Hepatic stellate cell (primary cell): ENCODE measurements at regions not wholly inside any gene's neighbourhood (a gene's known extent, or its start where the extent isn't known, plus 50 kb on each side); places are given as distances from the start of the nearest gene placed in this dataset.
"Not testable (repeated sequence)": the region's sequence is repeated elsewhere in the genome, so short reads cannot be mapped to it uniquely, and the experiment has no call there.

Source experiments
- DNase-seq: peaks from one replicate; pipeline ENCODE4 v3.0.0; 2011; ENCODE audit warnings: low spot score

DNA sequence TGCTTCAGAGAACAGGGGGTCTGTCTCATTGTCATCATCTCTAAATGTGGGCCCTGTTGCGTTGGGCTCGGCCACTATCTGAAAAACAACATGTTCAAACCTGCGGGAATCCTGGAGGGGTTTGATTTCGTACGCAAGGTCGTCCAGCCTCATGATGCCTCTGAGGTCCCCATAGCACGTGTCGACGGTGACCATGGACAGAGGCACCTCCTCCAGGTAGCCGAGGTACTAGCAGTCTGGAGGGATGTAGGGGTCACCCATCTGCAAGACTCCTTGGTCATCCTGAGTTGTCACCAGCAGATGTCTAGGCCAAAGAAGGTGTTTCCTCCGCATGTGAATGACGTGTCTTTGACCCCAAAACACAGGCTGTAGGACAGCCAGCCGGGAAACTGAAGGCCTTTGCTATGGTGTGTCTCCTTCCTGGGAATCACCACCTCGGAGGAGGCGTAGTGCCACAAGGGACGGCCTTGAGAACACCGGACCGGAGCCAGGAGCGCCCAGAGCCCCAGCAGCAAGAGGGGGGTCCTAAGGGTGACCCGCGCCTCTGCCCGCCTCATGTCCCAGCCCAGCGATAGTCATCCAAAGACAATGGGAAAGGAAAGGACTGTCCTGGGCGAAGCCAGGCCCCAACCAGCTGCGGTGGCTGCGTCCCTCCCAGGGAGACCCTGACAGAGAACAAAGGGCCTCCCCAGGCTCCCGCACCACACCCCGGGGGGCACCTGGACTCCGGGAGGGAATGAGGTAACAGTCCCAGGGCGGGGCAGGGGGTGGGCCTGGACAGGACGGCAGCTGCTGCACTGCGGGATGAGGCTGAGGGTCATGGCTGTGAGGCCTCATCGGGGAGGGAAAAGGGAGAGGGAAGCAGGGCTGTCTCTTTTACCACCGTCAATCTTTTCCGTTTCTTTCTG lies 445.5 kb downstream of the TMEM121 start:
- DNase-seq = no peak

DNA sequence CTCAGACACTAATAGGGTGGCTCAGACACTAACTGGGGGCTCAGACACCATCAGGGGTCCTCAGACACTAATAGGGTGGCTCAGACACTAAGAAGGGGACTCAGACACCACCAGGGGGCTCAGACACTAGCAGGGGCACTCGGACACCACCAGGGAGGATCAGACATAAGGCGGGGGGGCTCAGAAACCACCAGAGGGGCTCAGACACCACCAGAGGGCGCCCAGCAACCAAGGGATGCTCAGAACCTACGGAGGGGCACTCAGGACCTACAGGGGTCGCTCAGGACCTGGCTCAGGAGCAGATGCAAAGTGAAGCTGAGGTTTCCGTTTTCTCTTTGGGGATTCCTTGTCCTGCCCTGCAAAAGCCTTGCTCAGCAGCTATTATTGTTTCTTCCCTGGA lies 448.5 kb downstream of the TMEM121 start:
- no peak for DNase-seq

DNA sequence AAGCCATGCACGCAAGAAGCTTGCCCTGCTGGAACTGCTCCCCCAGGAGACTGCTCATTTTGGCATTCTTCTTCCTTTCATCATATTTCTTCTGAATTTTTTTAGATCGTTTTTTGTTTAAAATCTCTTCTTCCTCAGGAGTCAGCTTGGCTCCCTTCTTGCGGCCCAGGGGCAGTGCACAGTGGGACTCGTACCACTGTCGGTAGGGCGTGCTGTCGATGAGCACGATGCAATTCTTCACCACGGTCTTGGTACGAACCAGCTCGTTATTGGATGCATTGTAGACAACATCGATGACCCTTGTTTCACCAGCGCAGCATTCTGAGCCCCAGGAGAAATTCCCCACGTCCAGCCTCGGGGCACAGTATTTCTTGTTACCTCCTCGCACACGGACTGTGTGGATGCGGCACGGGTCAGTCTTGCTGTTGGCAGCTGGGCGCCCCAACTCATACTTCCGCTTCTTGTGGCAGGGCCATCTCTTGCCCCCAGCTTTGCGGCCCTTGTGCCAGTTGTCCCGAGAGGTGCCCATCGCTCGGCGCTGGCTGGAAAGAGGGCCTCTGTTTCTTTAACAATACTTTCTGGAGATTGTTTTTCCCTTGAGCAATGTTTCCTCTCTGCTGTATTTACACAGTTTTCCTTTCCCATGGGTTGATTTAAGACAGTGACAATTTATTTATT lies 452.4 kb downstream of the TMEM121 start:
- no peak for DNase-seq

DNA sequence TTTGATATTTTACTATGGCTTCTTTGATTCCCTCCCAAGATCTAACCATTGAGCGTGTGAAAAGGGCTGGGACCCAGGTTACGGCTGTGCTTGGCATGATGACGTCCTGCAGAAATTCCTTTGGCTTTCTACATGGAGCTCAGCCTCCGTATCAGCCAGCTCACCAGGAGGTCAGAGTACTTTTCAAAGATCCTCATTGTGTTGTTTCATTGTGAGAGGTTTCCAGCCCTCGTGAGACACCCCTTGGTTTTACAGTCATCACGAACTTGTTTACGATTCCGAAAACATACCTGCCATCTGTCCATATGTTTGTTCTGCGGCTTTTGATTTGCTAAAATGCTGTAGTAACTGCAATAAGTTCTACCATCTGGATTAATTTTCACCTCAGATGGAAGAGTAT lies 453.1 kb downstream of the TMEM121 start:
- no peak for DNase-seq

DNA sequence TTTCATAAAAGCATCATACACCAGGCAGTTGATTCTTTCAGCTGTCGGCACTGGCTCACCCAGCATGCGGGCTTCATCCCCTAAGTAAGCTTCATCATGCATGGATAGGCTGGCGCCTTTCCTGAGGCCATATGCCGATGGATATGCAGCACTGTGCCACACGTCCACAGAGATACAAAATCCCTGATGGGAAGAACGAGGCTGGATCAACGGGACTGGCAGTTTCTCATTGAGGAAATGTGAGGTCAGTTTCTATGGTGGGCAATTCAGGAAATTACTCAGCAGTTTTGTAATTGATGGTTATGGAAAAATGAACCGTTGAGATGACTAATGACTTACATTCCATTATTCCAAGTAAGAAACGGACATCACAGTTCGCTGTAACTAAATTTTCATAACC lies 453.8 kb downstream of the TMEM121 start:
- DNase-seq = no peak

DNA sequence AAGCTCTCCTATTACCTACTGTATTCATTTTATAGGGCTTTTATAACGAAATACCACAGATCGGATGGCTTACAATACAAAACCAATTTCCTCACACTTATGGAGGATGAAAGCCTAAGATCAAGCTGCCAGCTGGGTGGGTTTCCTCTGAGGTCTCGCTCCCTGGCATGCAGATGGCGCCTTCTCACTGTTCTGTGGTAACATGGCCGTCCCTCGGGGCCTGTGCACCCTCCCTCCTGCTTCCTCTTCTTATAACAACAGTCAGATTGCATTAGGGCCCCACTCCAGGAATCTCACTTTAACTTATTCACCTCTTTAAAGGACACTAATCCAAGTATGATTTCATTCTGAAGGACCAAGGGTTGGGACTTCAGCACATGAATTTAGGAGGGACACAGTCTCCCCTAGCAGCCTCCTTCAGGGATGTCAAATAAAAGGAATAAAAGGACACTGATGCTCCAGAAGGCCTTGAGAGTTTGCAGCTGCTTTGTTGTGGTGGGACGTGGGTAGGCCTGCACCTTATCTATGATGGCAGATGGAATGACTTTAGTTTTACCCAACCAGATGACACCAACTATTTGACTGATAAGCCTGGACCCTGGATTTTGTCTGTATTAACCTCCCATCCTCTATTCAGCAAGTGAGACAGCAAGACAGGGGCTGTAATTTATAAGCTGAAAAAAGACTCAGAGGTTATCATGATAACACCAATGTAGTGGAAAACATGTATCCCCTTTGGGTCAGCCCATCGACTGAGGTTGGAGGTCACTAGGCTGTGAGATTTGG lies 455.3 kb downstream of the TMEM121 start:
- not testable (repeated sequence) for DNase-seq

DNA sequence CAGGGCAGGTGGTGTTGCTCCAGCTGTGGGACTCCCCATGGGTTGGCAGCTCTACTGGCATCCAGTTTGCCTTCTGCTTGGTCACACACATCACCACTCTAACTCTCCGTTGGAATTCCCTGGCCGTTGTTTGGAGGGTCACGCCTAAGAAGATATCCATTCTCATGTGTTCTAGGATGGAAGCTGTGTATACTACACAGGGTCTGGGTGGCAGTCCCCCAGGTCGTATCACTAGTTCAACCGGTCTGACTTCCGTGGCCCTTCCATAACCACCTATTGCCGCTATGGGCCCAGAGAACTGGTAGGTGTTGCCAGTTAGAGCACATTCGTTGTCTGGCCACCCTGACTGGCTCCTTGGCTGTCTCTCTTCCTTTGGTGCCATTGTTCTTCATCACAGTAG lies 456.3 kb downstream of the TMEM121 start:
- no peak for DNase-seq

DNA sequence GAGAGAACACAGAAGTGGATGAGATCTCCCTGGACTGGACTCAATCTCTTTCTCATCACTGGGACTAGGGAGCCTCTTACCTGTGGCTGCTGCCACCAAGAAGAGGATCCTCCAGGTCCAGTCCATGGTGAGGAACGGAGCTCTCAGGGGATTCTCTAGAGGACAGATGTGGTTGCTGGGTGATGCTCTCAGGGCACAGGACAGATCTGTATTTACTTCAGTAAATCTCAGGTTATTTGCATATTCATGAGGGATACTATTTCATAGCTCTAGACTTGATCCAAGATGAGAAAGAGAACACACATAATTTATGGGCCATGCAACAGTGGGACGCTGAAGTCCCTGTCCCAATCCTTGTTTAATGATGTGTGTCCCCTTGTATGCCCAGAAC lies 460.5 kb downstream of the TMEM121 start:
- DNase-seq = no peak

DNA sequence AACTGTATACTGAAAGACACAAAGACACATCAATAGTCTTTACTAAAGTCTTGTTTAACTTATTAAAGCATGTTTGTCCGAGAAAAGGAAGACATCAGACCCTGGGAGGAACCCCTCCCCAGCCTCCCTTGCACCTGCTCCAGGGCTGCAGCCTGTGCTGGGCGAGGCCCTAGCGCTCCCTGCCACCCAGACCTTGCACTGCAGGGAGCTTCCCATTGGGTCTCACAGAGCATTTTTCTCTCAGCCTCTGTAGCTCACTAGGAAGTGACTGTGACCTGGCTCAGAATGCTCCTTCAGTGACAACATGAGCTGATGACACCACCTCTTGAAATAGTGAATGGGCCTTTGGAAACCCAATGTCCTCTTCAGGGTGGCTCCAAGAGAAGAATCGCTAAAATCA lies 461.2 kb downstream of the TMEM121 start:
- DNase-seq = no peak

DNA sequence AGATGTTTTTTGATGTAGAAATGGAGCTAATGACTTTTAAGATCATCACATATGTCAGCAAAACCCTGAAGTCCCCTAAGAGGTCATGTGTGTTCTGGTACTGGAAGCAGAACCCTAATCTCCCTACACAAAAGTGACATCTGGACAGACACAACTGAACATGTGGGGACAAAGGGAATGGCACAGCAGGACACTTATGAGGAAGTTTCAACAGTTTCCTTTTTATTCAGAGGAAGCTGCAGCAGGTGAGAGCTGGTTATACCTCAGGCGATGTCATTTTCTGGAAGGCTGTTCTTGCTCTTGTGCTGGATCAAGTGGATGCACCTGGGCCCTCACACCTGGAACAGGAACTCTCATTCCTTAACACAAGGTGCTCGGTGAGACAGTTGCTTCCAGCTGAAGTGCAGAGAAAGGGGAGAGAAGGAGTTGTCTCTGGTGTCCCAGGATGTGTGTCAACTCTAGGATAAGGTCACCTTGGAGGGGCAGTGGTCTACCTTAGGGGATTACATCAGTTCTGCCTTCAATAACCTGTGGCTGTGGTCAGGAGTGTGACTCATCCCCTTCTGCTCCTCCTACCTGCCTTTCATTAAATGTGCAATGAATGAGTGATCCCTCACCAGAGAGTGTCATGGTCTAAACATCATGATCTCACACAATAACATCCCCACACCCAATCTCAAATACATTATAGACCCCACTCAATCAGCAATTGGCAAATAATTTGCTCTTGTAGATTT lies 463.4 kb downstream of the TMEM121 start:
- no peak for DNase-seq

DNA sequence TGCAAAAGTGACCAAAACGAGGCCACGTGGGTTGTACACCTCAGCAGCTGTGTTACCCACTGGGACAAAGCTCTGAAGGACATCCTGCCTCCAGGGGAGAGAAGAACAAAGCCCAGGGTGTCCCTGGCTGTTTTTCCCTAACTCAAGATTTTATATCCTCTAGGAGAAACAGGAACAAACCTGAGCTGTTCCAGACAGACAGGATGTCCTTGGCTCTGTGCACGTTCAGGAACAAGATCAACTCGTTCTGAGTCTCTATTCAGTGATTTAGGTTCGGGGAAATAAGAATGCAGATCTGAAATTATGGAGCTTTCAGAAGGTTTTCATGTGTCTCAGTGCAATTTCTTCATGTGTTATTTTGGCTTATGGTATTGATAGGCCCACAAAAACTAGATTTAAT lies 465.3 kb downstream of the TMEM121 start:
- not testable (repeated sequence) for DNase-seq

DNA sequence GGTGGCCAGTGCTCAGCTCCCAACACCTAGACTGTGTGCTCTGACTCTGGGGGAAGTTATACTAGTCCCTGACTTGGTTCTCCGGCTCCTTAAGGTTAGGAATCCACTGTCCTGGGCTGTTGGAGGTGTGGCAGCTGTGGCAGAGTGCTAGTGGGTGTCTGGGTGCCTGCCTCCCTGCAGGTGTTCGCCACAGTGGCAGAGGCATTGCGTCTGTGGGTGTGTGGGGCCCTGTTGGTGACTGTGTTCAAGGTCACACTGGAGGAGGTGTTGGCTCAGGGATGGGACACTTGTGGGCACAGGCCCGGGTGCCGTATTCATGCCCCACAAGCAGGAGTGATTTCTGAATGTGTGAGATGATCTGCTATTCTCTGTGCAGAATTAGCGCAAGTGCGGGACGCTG lies 467.4 kb downstream of the TMEM121 start:
- no peak for DNase-seq

DNA sequence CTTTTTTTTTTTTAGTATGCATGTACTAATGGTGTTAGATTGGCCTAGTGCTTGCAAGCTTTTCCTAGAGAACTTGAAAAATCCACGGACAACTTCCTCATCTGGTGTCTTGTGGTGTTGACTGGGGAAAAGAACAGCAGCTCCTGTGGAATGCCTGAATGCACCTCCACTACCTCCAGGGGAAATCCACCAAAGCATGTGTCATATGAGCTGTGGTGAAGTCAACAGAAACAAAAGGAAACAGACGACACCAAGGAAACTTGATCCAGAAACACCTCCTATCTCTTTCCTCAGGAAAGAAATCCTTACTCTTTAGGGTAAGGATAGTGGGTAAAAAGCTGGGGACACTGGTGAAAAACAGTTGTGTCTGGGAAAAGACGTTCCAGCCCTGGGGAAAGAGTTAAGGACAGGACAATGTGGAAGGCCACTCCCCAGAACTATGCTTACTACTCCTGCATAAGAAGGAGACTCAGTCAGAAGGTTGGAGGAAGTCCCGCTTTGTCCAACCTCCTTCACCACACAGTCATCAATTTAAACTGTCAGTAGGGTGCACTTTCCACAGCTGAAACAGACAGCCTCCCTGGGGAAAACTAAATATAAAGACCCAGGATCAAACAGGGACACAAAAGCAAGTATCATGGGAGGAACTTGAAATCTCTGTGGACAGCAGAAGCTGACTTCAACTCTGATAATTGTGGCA lies 468.8 kb downstream of the TMEM121 start:
- DNase-seq = not testable (repeated sequence)

DNA sequence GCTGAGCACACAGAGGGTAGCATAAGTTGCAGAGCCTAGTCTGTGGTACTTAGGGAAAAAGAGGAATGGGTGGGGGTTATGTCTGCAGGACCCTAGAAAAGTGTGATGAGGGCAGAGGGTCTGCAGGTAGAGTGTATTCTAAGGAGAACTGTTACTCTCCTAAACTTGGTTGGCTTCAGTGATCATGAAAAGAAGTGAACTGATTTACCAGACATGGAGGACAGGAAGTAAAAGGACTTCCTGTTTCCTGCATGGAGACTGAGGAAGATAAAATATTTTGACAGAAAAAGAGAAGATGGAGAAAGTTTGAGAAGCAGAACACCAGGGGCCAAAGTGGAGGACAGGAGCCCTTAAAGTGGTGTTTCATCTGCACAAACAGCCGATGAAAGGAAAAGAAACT lies 472.2 kb downstream of the TMEM121 start:
- not testable (repeated sequence) for DNase-seq

DNA sequence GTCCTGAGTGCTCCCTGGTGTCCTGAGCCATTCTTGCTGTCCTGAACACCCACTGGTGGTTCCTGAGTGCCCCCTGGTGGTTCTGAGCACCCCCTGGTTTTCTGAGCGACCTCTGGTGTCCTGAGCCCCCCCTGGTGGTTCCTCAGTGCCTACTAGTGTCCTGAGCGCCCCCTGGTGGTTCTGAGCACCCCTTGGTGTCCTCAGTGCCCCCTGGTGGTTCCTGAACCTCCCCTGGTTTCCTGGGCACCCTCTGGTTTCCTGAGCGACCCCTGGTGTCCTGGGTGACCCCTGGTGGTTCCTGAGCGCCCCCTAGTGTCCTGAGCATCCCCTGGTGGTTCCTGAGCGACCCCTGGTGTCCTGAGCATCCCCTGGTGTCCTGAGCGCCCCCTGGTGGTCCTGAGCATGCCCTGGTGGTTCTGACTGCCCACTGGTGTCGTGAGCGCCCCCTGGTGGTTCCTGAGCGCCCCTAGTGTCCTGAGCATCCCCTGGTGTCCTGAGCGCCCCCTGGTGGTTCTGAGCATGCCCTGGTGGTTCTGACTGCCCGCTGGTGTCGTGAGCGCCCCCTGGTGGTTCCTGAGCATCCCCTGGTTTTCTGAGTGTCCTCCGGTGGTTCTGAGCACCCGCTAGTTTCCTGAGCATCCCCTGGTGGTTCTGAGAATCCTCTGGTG lies 473.1 kb downstream of the TMEM121 start:
- DNase-seq = no peak

DNA sequence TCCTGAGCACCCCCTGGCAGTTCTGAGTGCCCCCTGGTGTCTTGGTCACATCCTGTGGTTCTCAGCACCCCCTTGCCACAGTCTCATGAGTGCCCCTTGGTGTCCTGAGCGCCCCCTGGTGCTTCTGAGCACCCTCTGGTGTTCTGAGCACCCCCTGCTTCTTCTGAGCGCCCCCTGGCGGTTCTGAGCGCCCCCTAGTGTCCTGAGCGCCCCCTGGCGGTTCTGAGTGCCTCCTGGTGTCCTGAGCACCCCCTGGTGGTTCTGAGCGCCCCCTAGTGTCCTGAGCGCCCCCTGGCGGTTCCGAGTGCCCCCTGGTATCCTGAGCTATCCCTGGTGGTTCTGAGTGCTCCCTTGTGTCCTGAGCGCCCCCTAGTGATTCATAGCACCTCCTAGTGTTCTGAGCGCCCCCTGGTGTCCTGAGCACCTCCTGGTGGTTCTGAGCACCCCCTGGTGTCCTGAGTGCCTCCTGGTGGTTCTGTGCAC lies 473.7 kb downstream of the TMEM121 start:
- DNase-seq = not testable (repeated sequence)

DNA sequence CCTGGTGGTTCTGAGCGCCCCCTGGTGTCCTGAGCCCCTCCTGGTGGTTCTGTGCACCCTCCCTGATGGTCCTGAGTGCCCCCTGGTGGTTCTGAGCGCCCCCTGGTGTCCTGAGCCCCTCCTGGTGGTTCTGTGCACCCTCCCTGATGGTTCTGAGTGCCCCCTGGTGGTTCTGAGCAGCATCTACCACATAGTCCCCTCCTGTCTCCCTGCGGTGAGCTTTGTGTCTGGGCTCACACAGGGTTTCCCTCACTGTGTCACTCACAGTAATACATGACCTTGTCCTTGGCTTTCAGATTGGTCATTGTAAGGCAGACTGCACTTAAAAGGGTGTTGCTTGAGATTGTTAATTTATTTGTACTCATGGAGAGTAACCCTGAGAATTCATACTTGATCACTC lies 474.9 kb downstream of the TMEM121 start:
- not testable (repeated sequence) for DNase-seq

DNA sequence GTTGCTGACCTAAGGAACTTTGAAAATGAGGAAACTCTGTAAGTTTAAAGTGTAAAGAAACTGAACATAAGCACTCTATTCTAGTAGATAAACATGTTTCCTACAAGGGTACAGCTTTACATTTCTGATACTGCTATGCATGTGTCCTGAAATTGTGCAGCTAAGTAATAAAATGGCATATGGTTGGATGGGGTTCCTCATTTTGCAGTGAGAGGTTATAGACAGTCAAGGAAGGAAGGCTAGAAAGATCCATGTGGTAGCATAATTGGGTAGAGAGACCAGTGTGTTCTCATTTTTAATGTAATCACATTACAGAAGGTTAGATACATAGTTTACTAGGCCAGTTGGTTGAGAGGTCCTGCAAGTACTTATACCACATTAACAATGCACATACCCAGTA lies 477.0 kb downstream of the TMEM121 start:
- DNase-seq = no peak

DNA sequence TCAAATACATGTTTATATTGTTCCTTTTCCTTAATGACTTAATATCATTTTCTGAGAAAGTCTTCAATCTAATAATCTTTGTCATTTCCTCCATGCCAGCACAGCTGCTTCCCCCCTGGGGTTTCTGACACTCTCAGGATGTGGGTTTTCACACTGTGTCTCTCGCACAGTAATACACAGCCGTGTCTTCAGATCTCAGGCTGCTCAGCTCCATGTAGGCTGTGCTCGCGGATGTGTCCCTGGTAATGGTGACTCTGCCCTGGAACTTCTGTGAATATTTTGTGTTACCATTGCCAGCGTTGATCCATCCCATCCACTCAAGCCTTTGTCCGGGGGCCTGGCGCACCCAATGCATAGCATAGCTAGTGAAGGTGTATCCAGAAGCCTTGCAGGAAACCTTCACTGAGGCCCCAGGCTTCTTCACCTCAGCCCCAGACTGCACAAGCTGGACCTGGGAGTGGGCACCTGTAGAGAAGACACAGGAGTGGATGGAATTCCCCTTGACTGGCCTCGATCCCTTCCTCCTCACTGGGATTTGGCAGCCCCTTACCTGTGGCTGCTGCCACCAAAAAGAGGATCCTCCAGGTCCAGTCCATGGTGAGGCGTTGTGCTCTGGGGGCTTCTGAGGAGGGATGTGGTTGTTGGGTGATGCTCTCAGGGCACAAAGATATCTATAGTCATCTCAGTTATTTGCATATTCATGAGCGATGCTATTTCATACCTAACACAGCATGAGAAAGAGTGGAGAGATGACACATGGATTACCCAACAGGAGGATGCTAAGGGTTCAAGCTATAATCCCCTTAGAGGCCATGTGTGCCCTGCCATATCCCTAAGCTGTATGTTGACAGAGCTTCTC lies 478.8 kb downstream of the TMEM121 start:
- DNase-seq = not testable (repeated sequence)

DNA sequence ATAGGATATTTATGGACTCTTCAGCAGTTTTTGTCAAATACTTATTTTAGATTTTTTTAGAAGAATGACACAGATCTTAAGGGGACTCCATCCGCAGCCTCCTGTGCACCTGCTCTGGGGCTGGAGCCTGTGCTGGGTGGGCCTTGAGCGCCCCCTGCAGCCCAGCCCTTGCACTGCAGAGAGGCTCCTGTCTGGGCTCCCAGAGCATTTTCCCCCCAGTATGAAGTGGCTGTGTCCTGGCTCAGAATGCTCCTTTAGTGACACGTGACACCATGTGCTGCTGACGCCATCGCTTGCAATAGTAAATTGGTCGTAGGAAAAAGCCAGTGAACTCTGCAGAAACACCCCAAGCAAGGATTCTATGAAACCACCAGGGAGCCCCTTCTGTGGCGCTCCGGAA lies 479.7 kb downstream of the TMEM121 start:
- not testable (repeated sequence) for DNase-seq
